A549 (cell line): ENCODE measurements at regions not wholly inside any gene's neighbourhood (a gene's known extent, or its start where the extent isn't known, plus 50 kb on each side); places are given as distances from the start of the nearest gene placed in this dataset.

Source experiments
- ATAC-seq, 2 experiments: fragments of 200-7000 bp in 1 of 2; fragments of >200 bp in 1 of 2; cut with Nextera tagmentation in 1 of 2; cut with Tn5 transposase in 1 of 2; 3 replicates each; pipeline versions ENCODE4 v1.8.0 to v1.9.1; 2018 to 2020; ENCODE audit warnings: mild to moderate bottlenecking in 1 of 2, moderate library complexity in 1 of 2
- CTCF ChIA-PET: fragments of 300-600 bp; sonication (Branson Sonifier 250); formaldehyde crosslinking; extraction: SDS; loops from one replicate; lab custom pipeline; 2021; ENCODE audit warnings: antibody characterized with exemption, inconsistent platforms; lab: Yijun Ruan, JAX
- POLR2A ChIA-PET: fragments of 350-600 bp; formaldehyde crosslinking; extraction: SDS; loops from one replicate; lab custom pipeline; 2021; ENCODE audit warnings: antibody characterized with exemption, inconsistent platforms; lab: Yijun Ruan, JAX
- DNase-seq, 2 experiments: peaks; one replicate each; pipeline versions ENCODE4 v3.0.0 to v3.0.0-alpha.2; 2011 to 2016; ENCODE audit warnings: low read depth in 1 of 2, low spot score in 1 of 2
- FAIRE-seq: peaks from 2 replicates; lab custom pipeline; 2011; peaks lifted over from hg19 to GRCh38; lab: Jason Lieb, UNC
- H3K27ac ChIP-seq, 2 experiments: fragments of >200 bp; sonication (Bioruptor Twin); formaldehyde crosslinking; 3 replicates each; pipeline ENCODE4 v1.5.1; 2016 to 2017
- H3K4me1 ChIP-seq: fragments of >200 bp; sonication (Bioruptor Twin); formaldehyde crosslinking; 3 replicates; pipeline ENCODE4 v1.6.1; 2016
- H3K4me2 ChIP-seq: fragments of >200 bp; sonication (Bioruptor Twin); formaldehyde crosslinking; 3 replicates; pipeline ENCODE4 v1.6.1; 2016
- H3K4me3 ChIP-seq: fragments of >200 bp; sonication (Bioruptor Twin); formaldehyde crosslinking; 3 replicates; pipeline ENCODE4 v1.5.1; 2016
- H3K9me3 ChIP-seq: fragments of >200 bp; sonication (Bioruptor Twin); formaldehyde crosslinking; 3 replicates; pipeline ENCODE4 v1.6.1; 2016
- BHLHE40 ChIP-seq: IDR thresholded peaks from 2 replicates; pipeline ENCODE4 v1.6.1; 2012; ENCODE audit warnings: low read depth, low read length, inconsistent platforms
- CBX2 ChIP-seq: fragments of 200-600 bp; sonication (generic); IDR thresholded peaks from 2 replicates; pipeline ENCODE4 v1.6.1; 2016; ENCODE audit warnings: low read depth, mild to moderate bottlenecking, borderline replicate concordance
- CBX8 ChIP-seq: fragments of 200-600 bp; sonication (generic); IDR thresholded peaks from 2 replicates; pipeline ENCODE4 v1.6.1; 2016
- CEBPB ChIP-seq, 2 experiments: fragments of >200 bp in 1 of 2; sonication (Bioruptor Twin) in 1 of 2; formaldehyde crosslinking in 1 of 2; IDR thresholded peaks; 2 replicates each; pipeline ENCODE4 v1.6.1; 2012 to 2016
- CHD4 ChIP-seq: fragments of 200-600 bp; sonication (generic); IDR thresholded peaks from 2 replicates; pipeline ENCODE4 v1.6.1; 2016; ENCODE audit warnings: antibody characterized with exemption, mild to moderate bottlenecking, borderline replicate concordance
- CTCF ChIP-seq: fragments of >200 bp; sonication (Bioruptor Twin); formaldehyde crosslinking; IDR thresholded peaks from 3 replicates; pipeline ENCODE4 v1.5.1; 2016
- E2F6 ChIP-seq: IDR thresholded peaks from 2 replicates; pipeline ENCODE4 v1.6.1; 2012; ENCODE audit warnings: low read depth, borderline replicate concordance
- EHMT2 ChIP-seq: fragments of 200-600 bp; sonication (generic); IDR thresholded peaks from 2 replicates; pipeline ENCODE4 v1.6.1; 2016; ENCODE audit warnings: antibody characterized with exemption, low read depth, mild to moderate bottlenecking, moderate library complexity
- ELK1 ChIP-seq: fragments of 150-350 bp; IDR thresholded peaks from 2 replicates; pipeline ENCODE4 v1.6.1; 2014; ENCODE audit warnings: low read depth, mild to moderate bottlenecking, low read length
- FOSB ChIP-seq: fragments of 250-450 bp; sonication (Bioruptor Pico); IDR thresholded peaks from 2 replicates; pipeline ENCODE4 v1.5.0; 2020; ENCODE audit warnings: mild to moderate bottlenecking, moderate library complexity
- FOXS1 ChIP-seq: fragments of 250-450 bp; sonication (Bioruptor Pico); IDR thresholded peaks from 2 replicates; pipeline ENCODE4 v1.5.0; 2020; ENCODE audit warnings: mild to moderate bottlenecking, moderate library complexity
- HES2 ChIP-seq: fragments of >200 bp; sonication (Bioruptor Twin); formaldehyde crosslinking; IDR thresholded peaks from 2 replicates; pipeline ENCODE4 v1.6.1; 2016
- NR3C1 ChIP-seq: fragments of >200 bp; sonication (Bioruptor Twin); formaldehyde crosslinking; IDR thresholded peaks from 3 replicates; pipeline ENCODE4 v1.6.1; 2017
- POLR2A ChIP-seq: IDR thresholded peaks from 2 replicates; pipeline ENCODE4 v1.6.1; 2012; ENCODE audit warnings: mild to moderate bottlenecking, low read length
- POLR2AphosphoS2 ChIP-seq: conservative IDR thresholded peaks from 2 replicates; pipeline ENCODE4 v1.6.1; 2012; ENCODE audit warnings: low read length, improper control_type of control experiment, inconsistent platforms
- RARB ChIP-seq: fragments of 250-450 bp; sonication (Bioruptor Pico); IDR thresholded peaks from 2 replicates; pipeline ENCODE4 v1.8.0; 2021; ENCODE audit warnings: mild to moderate bottlenecking, moderate library complexity
- RFX5 ChIP-seq: fragments of 450-650 bp; IDR thresholded peaks from 2 replicates; pipeline ENCODE4 v1.7.1; 2014; ENCODE audit warnings: antibody characterized with exemption, mild to moderate bottlenecking, moderate library complexity
- RNF2 ChIP-seq: fragments of 200-600 bp; sonication (generic); IDR thresholded peaks from 2 replicates; pipeline ENCODE4 v1.6.1; 2016; ENCODE audit warnings: low read depth, mild to moderate bottlenecking, antibody characterized with exemption, moderate library complexity, borderline replicate concordance
- SREBF2 ChIP-seq: fragments of 450-650 bp; IDR thresholded peaks from 2 replicates; pipeline ENCODE4 v1.6.1; 2014; ENCODE audit warnings: mild to moderate bottlenecking, moderate library complexity
- WGBS: methylation state at CpG from one replicate; pipeline ENCODE4 v1.1.6; 2017; ENCODE audit errors: missing lambda C conversion rate; 5-methylcytosine and 5-hydroxymethylcytosine counted together

- FAIRE-seq (no peak), DNase-seq (no peak), ATAC-seq (no peak)
- no peak for TF ChIP-seq POLR2A
- POLR2A ChIA-PET, result no interaction called here
- Histone ChIP-seq H3K4me3 (no peak overlapping the region), H3K27ac (no peak overlapping the region), H3K4me1 (no peaks in the 10 kb centered on the region), H3K4me2 (no peak overlapping the region), H3K9me3 (no peaks in the 10 kb centered on the region)
- CTCF ChIA-PET, result no interaction called here
- whole genome bisulfite sequencing, result 55% methylated on average over 3 of the region's 3 CpGs
These were observed 862.3 kb upstream of the CITED2 start for GRCh38 chr6:140236732-140237131.

GRCh38 chr6:140230282-140230681, 855.8 kb upstream of the CITED2 start:
- no peak overlapping the region for H3K27ac ChIP-seq
- H3K9me3 ChIP-seq, result no peaks in the 10 kb centered on the region; the same call in 2 of the 3 replicates
- H3K4me3 ChIP-seq, result no peak overlapping the region
- no peak for ATAC-seq
- FAIRE-seq, result no peak
- DNase-seq, result no peak
- 25% methylated on average over 2 of the region's 2 CpGs for WGBS
- ChIA-PET POLR2A (no interaction called here), CTCF (no interaction called here)
- TF ChIP-seq RFX5 (no peak), FOSB (CRISPR knock-in tag) (no peak), SREBF2 (no peak), CHD4 (no peak)
- H3K4me1 ChIP-seq, result no peaks in the 10 kb centered on the region
- no peak overlapping the region for H3K4me2 ChIP-seq

- DNase-seq (no peak), FAIRE-seq (no peak), ATAC-seq (no peak)
- Histone ChIP-seq H3K4me2 (no peak overlapping the region), H3K4me3 (no peak overlapping the region), H3K4me1 (no peaks in the 10 kb centered on the region), H3K27ac (no peak overlapping the region), H3K9me3 (no peaks in the 10 kb centered on the region; the same call in 2 of the 3 replicates)
- POLR2A ChIA-PET, result no interaction called here
- 20% methylated on average over 1 of the region's 1 CpG for WGBS
- TF ChIP-seq CEBPB (IDR thresholded peaks at IDR 0.05), result no peak
- no peak for TF ChIP-seq NR3C1
- no peak for TF ChIP-seq EHMT2
- no peak for TF ChIP-seq HES2
- no peak for TF ChIP-seq CBX8
- no peak for TF ChIP-seq POLR2AphosphoS2
- no peak for TF ChIP-seq CTCF
- TF ChIP-seq FOSB (CRISPR knock-in tag), result no peak
- no peak for TF ChIP-seq POLR2A
- TF ChIP-seq RNF2, result no peak
- TF ChIP-seq E2F6, result no peak
- no peak for TF ChIP-seq CHD4
- TF ChIP-seq RFX5, result no peak
- no peak for TF ChIP-seq BHLHE40
- TF ChIP-seq FOXS1 (CRISPR knock-in tag), result no peak
- no peak for TF ChIP-seq RARB (CRISPR knock-in tag)
- no peak for TF ChIP-seq CBX2
- CTCF ChIA-PET, result no interaction called here
These were observed 854.0 kb upstream of the CITED2 start for GRCh38 chr6:140228491-140228890.

- Histone ChIP-seq H3K27ac (no peak overlapping the region), H3K4me2 (no peak overlapping the region), H3K4me1 (no peaks in the 10 kb centered on the region), H3K4me3 (no peak overlapping the region), H3K9me3 (no peaks in the 10 kb centered on the region; the same call in 2 of the 3 replicates)
- POLR2A ChIA-PET, result no interaction called here
- FAIRE-seq, result no peak
- CTCF ChIA-PET, result no interaction called here
- ATAC-seq, result no peak
- no peak for DNase-seq
- TF ChIP-seq ELK1, result no peak
- TF ChIP-seq, all 56 proteins: peak for 0
These were observed 852.2 kb upstream of the CITED2 start for GRCh38 chr6:140226637-140227036.
